ENCODE measurements at regions not wholly inside any gene's neighbourhood (a gene's known extent, or its start where the extent isn't known, plus 50 kb on each side); places are given as distances from the start of the nearest gene placed in this dataset.

- DNase-seq (ENCODE audit: insufficient read length, low spot score) (no peak), FAIRE-seq (no peak)
- TF ChIP-seq CTCF (IDR thresholded peaks at IDR 0.05; ENCODE audit: insufficient read depth, missing control alignments), result no peak
Measured at GRCh38 chr3:117010318-117010717, 300.7 kb downstream of the TUSC7 start.

- no peak for TF ChIP-seq CTCF (IDR thresholded peaks at IDR 0.05; ENCODE audit: insufficient read depth, missing control alignments)
- FAIRE-seq, result no peak
- no peak for DNase-seq (ENCODE audit: insufficient read length, low spot score)
Measured at GRCh38 chr3:117011687-117012250, 302.2 kb downstream of the TUSC7 start.

- TF ChIP-seq CTCF (IDR thresholded peaks at IDR 0.05; ENCODE audit: insufficient read depth, missing control alignments), result peak; percentile 14
- no peak for FAIRE-seq
- DNase-seq (ENCODE audit: insufficient read length, low spot score), result no peak
Measured at GRCh38 chr3:117016378-117016777, 306.8 kb downstream of the TUSC7 start.

- FAIRE-seq, result no peak
- no peak for TF ChIP-seq CTCF (IDR thresholded peaks at IDR 0.05; ENCODE audit: insufficient read depth, missing control alignments)
- DNase-seq (ENCODE audit: insufficient read length, low spot score), result no peak
Measured at GRCh38 chr3:117017135-117017894, 307.7 kb downstream of the TUSC7 start.

- no peak for FAIRE-seq
- no peak for TF ChIP-seq CTCF (IDR thresholded peaks at IDR 0.05; ENCODE audit: insufficient read depth, missing control alignments)
- DNase-seq (ENCODE audit: insufficient read length, low spot score), result no peak
Measured at GRCh38 chr3:117018655-117019054, 309.1 kb downstream of the TUSC7 start.

- peak; percentile 96 for FAIRE-seq
- DNase-seq (ENCODE audit: insufficient read length, low spot score), result no peak
Measured at GRCh38 chr3:117019082-117019713, 309.6 kb downstream of the TUSC7 start.

More at GRCh38 chr3:117019082-117019713, 309.6 kb downstream of the TUSC7 start:
- TF ChIP-seq CTCF (IDR thresholded peaks at IDR 0.05; ENCODE audit: insufficient read depth, missing control alignments), result peak; percentile 90
